ENCODE measurements at regions not wholly inside any gene's neighbourhood (a gene's known extent, or its start where the extent isn't known, plus 50 kb on each side); places are given as distances from the start of the nearest gene placed in this dataset.

- TF ChIP-seq TSHZ2 (CRISPR knock-in tag; IDR thresholded peaks at IDR 0.05) (no peak), POU6F1 (CRISPR knock-in tag; IDR thresholded peaks at IDR 0.05; ENCODE audit: borderline replicate concordance, low read depth) (no peak), ZNF565 (CRISPR knock-in tag; conservative IDR thresholded peaks at IDR 0.05; ENCODE audit: low read depth) (no peak), ZC3H10 (CRISPR knock-in tag; IDR thresholded peaks at IDR 0.05) (no peak), CREB5 (CRISPR knock-in tag; IDR thresholded peaks at IDR 0.05; ENCODE audit: low read depth) (no peak), GLIS3 (CRISPR knock-in tag; IDR thresholded peaks at IDR 0.05) (no peak), ESRRG (CRISPR knock-in tag; IDR thresholded peaks at IDR 0.05) (no peak), ZNF8 (CRISPR knock-in tag; IDR thresholded peaks at IDR 0.05) (no peak), ZFP3 (CRISPR knock-in tag; IDR thresholded peaks at IDR 0.05) (no peak), ZFP30 (CRISPR knock-in tag; IDR thresholded peaks at IDR 0.05) (no peak), ARNTL (CRISPR knock-in tag; IDR thresholded peaks at IDR 0.05; ENCODE audit: borderline replicate concordance, low read depth) (no peak), TOX (CRISPR knock-in tag; IDR thresholded peaks at IDR 0.05; ENCODE audit: borderline replicate concordance) (no peak), PPARA (CRISPR knock-in tag; IDR thresholded peaks at IDR 0.05; ENCODE audit: borderline replicate concordance) (no peak), RARB (CRISPR knock-in tag; IDR thresholded peaks at IDR 0.05) (no peak), BACH2 (CRISPR knock-in tag; IDR thresholded peaks at IDR 0.05; ENCODE audit: borderline replicate concordance) (no peak)
- TF ChIP-seq, protein P1, sequence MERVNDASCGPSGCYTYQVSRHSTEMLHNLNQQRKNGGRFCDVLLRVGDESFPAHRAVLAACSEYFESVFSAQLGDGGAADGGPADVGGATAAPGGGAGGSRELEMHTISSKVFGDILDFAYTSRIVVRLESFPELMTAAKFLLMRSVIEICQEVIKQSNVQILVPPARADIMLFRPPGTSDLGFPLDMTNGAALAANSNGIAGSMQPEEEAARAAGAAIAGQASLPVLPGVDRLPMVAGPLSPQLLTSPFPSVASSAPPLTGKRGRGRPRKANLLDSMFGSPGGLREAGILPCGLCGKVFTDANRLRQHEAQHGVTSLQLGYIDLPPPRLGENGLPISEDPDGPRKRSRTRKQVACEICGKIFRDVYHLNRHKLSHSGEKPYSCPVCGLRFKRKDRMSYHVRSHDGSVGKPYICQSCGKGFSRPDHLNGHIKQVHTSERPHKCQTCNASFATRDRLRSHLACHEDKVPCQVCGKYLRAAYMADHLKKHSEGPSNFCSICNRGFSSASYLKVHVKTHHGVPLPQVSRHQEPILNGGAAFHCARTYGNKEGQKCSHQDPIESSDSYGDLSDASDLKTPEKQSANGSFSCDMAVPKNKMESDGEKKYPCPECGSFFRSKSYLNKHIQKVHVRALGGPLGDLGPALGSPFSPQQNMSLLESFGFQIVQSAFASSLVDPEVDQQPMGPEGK (CRISPR knock-in tag; IDR thresholded peaks at IDR 0.05; ENCODE audit: borderline replicate concordance), result no peak
- TF ChIP-seq, protein P2, sequence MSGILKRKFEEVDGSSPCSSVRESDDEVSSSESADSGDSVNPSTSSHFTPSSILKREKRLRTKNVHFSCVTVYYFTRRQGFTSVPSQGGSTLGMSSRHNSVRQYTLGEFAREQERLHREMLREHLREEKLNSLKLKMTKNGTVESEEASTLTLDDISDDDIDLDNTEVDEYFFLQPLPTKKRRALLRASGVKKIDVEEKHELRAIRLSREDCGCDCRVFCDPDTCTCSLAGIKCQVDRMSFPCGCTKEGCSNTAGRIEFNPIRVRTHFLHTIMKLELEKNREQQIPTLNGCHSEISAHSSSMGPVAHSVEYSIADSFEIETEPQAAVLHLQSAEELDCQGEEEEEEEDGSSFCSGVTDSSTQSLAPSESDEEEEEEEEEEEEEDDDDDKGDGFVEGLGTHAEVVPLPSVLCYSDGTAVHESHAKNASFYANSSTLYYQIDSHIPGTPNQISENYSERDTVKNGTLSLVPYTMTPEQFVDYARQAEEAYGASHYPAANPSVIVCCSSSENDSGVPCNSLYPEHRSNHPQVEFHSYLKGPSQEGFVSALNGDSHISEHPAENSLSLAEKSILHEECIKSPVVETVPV (CRISPR knock-in tag; IDR thresholded peaks at IDR 0.05), result no peak
- no peak for ATAC-seq
Measured at GRCh38 chr13:65553096-65553727, 1676.9 kb downstream of the PCDH9 start.

- no peak for ATAC-seq
Measured at GRCh38 chr13:65551208-65551607, 1678.9 kb downstream of the PCDH9 start.

More at GRCh38 chr13:65551208-65551607, 1678.9 kb downstream of the PCDH9 start:
- TF ChIP-seq, protein P1 (CRISPR knock-in tag; IDR thresholded peaks at IDR 0.05; ENCODE audit: borderline replicate concordance), result no peak
- no peak for TF ChIP-seq CSDC2 (CRISPR knock-in tag; IDR thresholded peaks at IDR 0.05)
- TF ChIP-seq BACH2 (CRISPR knock-in tag; IDR thresholded peaks at IDR 0.05; ENCODE audit: borderline replicate concordance), result no peak
- no peak for TF ChIP-seq ZC3H10 (CRISPR knock-in tag; IDR thresholded peaks at IDR 0.05)
- TF ChIP-seq POU6F1 (CRISPR knock-in tag; IDR thresholded peaks at IDR 0.05; ENCODE audit: borderline replicate concordance, low read depth), result no peak
- no peak for TF ChIP-seq SNAI2 (CRISPR knock-in tag; IDR thresholded peaks at IDR 0.05)
- TF ChIP-seq ZFP3 (CRISPR knock-in tag; IDR thresholded peaks at IDR 0.05), result no peak
- no peak for TF ChIP-seq ZNF70 (CRISPR knock-in tag; IDR thresholded peaks at IDR 0.05)
